ENCODE measurements at regions not wholly inside any gene's neighbourhood (a gene's known extent, or its start where the extent isn't known, plus 50 kb on each side); places are given as distances from the start of the nearest gene placed in this dataset.

DNA sequence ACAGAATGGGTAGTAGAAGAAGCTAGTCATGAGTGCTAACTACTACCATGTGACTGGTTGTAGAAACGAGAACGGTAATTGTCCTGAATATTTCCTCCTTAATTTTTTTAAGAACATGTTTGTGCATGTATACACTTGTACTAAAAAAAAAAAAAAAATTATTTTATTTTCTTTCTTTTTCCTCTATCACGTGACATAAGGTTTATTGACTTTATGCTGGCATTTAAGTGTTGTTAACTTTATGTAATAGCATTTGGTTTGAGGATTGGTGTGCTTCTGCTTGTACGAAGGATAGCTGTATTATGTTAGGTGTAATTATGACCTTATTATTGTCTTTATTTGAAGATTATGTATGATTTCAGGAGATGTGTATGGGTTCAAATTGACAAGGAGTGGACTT lies 349.1 kb upstream of the PTPRD start:
- TF ChIP-seq CTCF (conservative IDR thresholded peaks at IDR 0.05; ENCODE audit: low read depth, low read length) (no peak), POLR2A (IDR thresholded peaks at IDR 0.05; ENCODE audit: low read depth, low read length) (no peak), MAFK (IDR thresholded peaks at IDR 0.05; ENCODE audit: low read depth, low read length) (no peak)

Measured in IMR-90 (cell line).